ENCODE measurements at regions not wholly inside any gene's neighbourhood (a gene's known extent, or its start where the extent isn't known, plus 50 kb on each side); places are given as distances from the start of the nearest gene placed in this dataset.

GRCh38 chr2:139293992-139294548, 513.9 kb upstream of the NXPH2 start:
- Histone ChIP-seq H3K36me3 (no peaks in the 10 kb centered on the region), H3K4me3 (no peak overlapping the region), H3K9me3 (no peaks in the 10 kb centered on the region), H3K27me3 (no peaks in the 10 kb centered on the region), H3K27ac (no peak overlapping the region), H3K4me1 (no peaks in the 10 kb centered on the region)
- ATAC-seq, result no peak
- 65 to 72% methylated on average over 6 of the region's 6 CpGs for WGBS, 2 donors (ENCODE audit: low coverage in 1 of 2)
- TF ChIP-seq EP300 (IDR thresholded peaks at IDR 0.05) (no peak), POLR2AphosphoS5 (IDR thresholded peaks at IDR 0.05) (no peak), POLR2A (IDR thresholded peaks at IDR 0.05) (no peak)
- TF ChIP-seq, protein P1, sequence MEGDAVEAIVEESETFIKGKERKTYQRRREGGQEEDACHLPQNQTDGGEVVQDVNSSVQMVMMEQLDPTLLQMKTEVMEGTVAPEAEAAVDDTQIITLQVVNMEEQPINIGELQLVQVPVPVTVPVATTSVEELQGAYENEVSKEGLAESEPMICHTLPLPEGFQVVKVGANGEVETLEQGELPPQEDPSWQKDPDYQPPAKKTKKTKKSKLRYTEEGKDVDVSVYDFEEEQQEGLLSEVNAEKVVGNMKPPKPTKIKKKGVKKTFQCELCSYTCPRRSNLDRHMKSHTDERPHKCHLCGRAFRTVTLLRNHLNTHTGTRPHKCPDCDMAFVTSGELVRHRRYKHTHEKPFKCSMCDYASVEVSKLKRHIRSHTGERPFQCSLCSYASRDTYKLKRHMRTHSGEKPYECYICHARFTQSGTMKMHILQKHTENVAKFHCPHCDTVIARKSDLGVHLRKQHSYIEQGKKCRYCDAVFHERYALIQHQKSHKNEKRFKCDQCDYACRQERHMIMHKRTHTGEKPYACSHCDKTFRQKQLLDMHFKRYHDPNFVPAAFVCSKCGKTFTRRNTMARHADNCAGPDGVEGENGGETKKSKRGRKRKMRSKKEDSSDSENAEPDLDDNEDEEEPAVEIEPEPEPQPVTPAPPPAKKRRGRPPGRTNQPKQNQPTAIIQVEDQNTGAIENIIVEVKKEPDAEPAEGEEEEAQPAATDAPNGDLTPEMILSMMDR (IDR thresholded peaks at IDR 0.05), result no peak

DNA sequence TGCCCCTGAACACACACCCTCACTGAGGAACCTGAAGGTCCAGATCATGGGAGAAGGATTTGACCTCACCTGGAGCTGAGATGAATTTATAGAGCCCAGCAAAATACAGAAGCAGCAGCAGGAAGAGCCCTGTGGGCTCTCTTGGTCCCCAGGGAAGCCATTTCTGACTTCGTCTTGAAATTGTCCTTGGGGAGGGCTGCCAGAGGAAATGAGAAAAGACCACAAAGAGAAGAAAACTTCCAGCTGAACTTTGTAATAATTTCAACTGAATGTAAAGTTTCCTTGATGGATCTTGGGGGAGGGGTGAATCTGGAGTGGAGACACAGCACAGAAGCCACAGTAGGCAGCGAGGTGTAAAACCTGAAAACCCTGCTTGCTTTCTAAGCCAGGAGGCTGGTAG, 500.9 kb upstream of the NXPH2 start:
- Histone ChIP-seq H3K9me3 (peaks cover 0 to 15% (median 0%) of the 10 kb centered on the region in 3 donors), H3K4me3 (no peak overlapping the region), H3K27ac (no peak overlapping the region), H3K27me3 (no peaks in the 10 kb centered on the region), H3K4me1 (no peaks in the 10 kb centered on the region), H3K36me3 (no peaks in the 10 kb centered on the region)
- TF ChIP-seq EP300 (IDR thresholded peaks at IDR 0.05) (no peak), POLR2AphosphoS5 (IDR thresholded peaks at IDR 0.05) (no peak), POLR2A (IDR thresholded peaks at IDR 0.05) (no peak)
- TF ChIP-seq, protein P1 (IDR thresholded peaks at IDR 0.05), result no peak
- 33 to 67% methylated on average over 1 of the region's 2 CpGs for WGBS, 2 donors (ENCODE audit: low coverage in 1 of 2)
- no peak for ATAC-seq

DNA sequence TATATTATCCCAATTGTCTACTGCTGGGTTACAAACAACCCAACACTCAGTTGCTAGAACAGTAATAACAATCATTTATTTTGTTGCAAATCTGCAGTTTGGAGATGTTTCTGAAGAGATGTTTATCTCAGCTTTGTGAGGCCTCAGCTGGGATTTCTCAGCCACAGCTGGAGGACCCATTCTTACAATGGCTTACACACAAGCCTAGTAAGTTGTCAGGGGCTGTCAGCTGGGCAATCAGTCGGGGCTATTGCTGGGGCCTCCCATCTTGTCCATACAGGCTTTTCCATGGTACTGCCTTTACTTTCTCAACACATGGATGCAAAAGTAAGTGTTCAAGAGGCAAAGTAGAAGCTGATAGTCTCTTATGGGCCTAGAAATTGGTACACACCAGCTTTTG, 491.7 kb upstream of the NXPH2 start:
- Histone ChIP-seq H3K4me3 (no peak overlapping the region), H3K27me3 (no peaks in the 10 kb centered on the region), H3K4me1 (no peaks in the 10 kb centered on the region), H3K27ac (no peak overlapping the region), H3K36me3 (no peaks in the 10 kb centered on the region), H3K9me3 (no peaks in the 10 kb centered on the region)
- no peak for TF ChIP-seq POLR2AphosphoS5 (IDR thresholded peaks at IDR 0.05)
- no peak for TF ChIP-seq POLR2A (IDR thresholded peaks at IDR 0.05)
- no peak for TF ChIP-seq EP300 (IDR thresholded peaks at IDR 0.05)
- TF ChIP-seq, protein P1 (IDR thresholded peaks at IDR 0.05), result no peak
- ATAC-seq, result no peak
- WGBS, 2 donors (ENCODE audit: low coverage in 1 of 2), result no CpG with 5 or more reads among the region's 1 CpG

DNA sequence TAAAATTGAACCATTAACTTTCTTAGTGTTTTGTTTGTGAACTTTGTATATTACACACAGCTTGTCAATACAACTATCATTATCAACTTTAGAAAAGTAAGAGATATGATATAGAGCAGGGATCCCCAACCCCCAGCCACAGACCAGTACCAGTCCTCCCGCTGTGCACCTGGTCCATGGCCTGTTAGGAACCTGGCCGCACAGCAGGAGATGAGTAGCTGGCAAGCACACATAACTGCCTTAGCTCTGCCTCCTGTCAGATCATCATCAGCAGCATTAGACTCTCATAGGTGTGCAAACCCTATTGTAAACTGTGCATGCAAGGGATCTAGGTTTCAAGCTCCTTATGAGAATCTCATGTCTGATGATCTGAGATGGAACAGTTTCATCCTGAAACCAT, 491.0 kb upstream of the NXPH2 start:
- 88 to 100% methylated on average over 1 to 2 of the region's 2 CpGs for WGBS, 2 donors (ENCODE audit: low coverage in 1 of 2)
- Histone ChIP-seq H3K27ac (no peak overlapping the region), H3K9me3 (no peaks in the 10 kb centered on the region), H3K4me1 (no peaks in the 10 kb centered on the region), H3K4me3 (no peak overlapping the region), H3K27me3 (no peaks in the 10 kb centered on the region), H3K36me3 (no peaks in the 10 kb centered on the region)
- ATAC-seq, result no peak
- TF ChIP-seq, protein P1 (IDR thresholded peaks at IDR 0.05), result no peak
- TF ChIP-seq POLR2AphosphoS5 (IDR thresholded peaks at IDR 0.05), result no peak
- TF ChIP-seq POLR2A (IDR thresholded peaks at IDR 0.05), result no peak
- no peak for TF ChIP-seq EP300 (IDR thresholded peaks at IDR 0.05)

DNA sequence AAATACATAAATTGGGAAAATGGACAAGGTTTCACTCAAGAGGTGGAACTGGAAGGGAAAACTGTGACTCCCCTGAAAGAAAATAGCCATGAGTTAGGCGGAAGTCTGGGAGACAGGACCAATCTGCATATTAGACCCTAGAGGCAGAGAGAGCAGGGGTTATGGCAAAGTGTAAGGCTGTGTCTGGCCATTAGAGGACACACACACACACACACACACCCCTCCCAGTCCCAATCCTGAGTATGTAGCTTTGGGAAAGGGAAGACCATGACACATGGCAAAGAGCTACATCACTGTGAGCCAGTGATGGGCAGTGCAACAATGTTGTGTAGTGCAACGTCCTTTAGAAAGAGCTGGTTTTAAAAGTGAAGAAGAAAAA, 479.9 kb upstream of the NXPH2 start:
- Histone ChIP-seq H3K27ac (no peak overlapping the region), H3K36me3 (no peaks in the 10 kb centered on the region), H3K27me3 (no peaks in the 10 kb centered on the region), H3K4me3 (no peak overlapping the region), H3K4me1 (no peaks in the 10 kb centered on the region), H3K9me3 (no peaks in the 10 kb centered on the region)
- WGBS, 2 donors (ENCODE audit: low coverage in 1 of 2), result 69 to 90% methylated on average over 2 of the region's 2 CpGs
- no peak for TF ChIP-seq POLR2A (IDR thresholded peaks at IDR 0.05)
- TF ChIP-seq, protein P1 (IDR thresholded peaks at IDR 0.05), result no peak
- TF ChIP-seq POLR2AphosphoS5 (IDR thresholded peaks at IDR 0.05), result no peak
- no peak for TF ChIP-seq EP300 (IDR thresholded peaks at IDR 0.05)
- ATAC-seq, result no peak

Measured in gastroesophageal sphincter (tissue), 4 donors.